Colonic mucosa (tissue), 4 donors: ENCODE measurements at regions not wholly inside any gene's neighbourhood (a gene's known extent, or its start where the extent isn't known, plus 50 kb on each side); places are given as distances from the start of the nearest gene placed in this dataset.

Source experiments
- DNase-seq: peaks from one replicate; pipeline ENCODE4 v3.0.0-alpha.2; 2020
- H3K27ac ChIP-seq: fragments of 200-600 bp; one replicate; pipeline ENCODE4 v1.8.0; 2021
- H3K27me3 ChIP-seq: fragments of 200-600 bp; one replicate; pipeline ENCODE4 v1.8.0; 2021
- H3K36me3 ChIP-seq: fragments of 200-600 bp; one replicate; pipeline ENCODE4 v1.8.0; 2021
- H3K4me1 ChIP-seq: fragments of 200-600 bp; one replicate; pipeline ENCODE4 v1.8.0; 2021; ENCODE audit warnings: mild to moderate bottlenecking
- H3K4me3 ChIP-seq: fragments of 200-600 bp; one replicate; pipeline ENCODE4 v1.8.0; 2021
- H3K9ac ChIP-seq, 2 donors: one replicate each; pipeline ENCODE4 v1.7.0; 2013; ENCODE audit warnings: control low read depth in 2 of 2, low read depth in 2 of 2, low read length in 2 of 2
- H3K9me3 ChIP-seq: fragments of 200-600 bp; one replicate; pipeline ENCODE4 v1.8.0; 2021
- CTCF ChIP-seq: fragments of 200-600 bp; IDR thresholded peaks from one replicate; pipeline ENCODE4 v1.8.0; 2022; ENCODE audit warnings: antibody characterized with exemption, mild to moderate bottlenecking
- intact Hi-C: fragments of 100-400 bp; cut with DNase I; formaldehyde crosslinking; loops from one replicate; pipeline ENCODE4 v1.14.1; 2022
- donor health status: healthy.
- donor health status: DM: no; HTN: no; CAD: no.
- donor health status: DM: no; HTN: no; CAD: no.

- TF ChIP-seq CTCF = no peak
- H3K36me3 ChIP-seq = no peaks in the 10 kb centered on the region
- H3K27ac ChIP-seq = no peak overlapping the region
- no peaks in the 10 kb centered on the region for H3K4me1 ChIP-seq
- H3K9me3 ChIP-seq = no peaks in the 10 kb centered on the region
- no peak overlapping the region for H3K9ac ChIP-seq
- intact Hi-C loops = no loop called here
- H3K4me3 ChIP-seq = no peak overlapping the region
- DNase-seq = no peak
- no peaks in the 10 kb centered on the region for H3K27me3 ChIP-seq
Observed at GRCh38 chr14:49051328-49052060, 534.7 kb downstream of the RPS29 start.

- no peaks in the 10 kb centered on the region for H3K4me1 ChIP-seq
- H3K36me3 ChIP-seq = no peaks in the 10 kb centered on the region
- no peak for DNase-seq
- intact Hi-C loops = no loop called here
- no peak for TF ChIP-seq CTCF
- no peak overlapping the region for H3K9ac ChIP-seq
- H3K27me3 ChIP-seq = no peaks in the 10 kb centered on the region
- no peak overlapping the region for H3K4me3 ChIP-seq
- no peaks in the 10 kb centered on the region for H3K9me3 ChIP-seq
- H3K27ac ChIP-seq = no peak overlapping the region
Observed at GRCh38 chr14:49050822-49051221, 535.4 kb downstream of the RPS29 start.

- H3K4me1 ChIP-seq = no peaks in the 10 kb centered on the region
- H3K36me3 ChIP-seq = no peaks in the 10 kb centered on the region
- H3K9ac ChIP-seq = no peak overlapping the region
- intact Hi-C loops = no loop called here
- H3K9me3 ChIP-seq = no peaks in the 10 kb centered on the region
- H3K27ac ChIP-seq = no peak overlapping the region
- no peaks in the 10 kb centered on the region for H3K27me3 ChIP-seq
- H3K4me3 ChIP-seq = no peak overlapping the region
- DNase-seq = no peak
- no peak for TF ChIP-seq CTCF
Observed at GRCh38 chr14:49049711-49050110, 536.5 kb downstream of the RPS29 start.

GRCh38 chr14:49044981-49045380, 541.2 kb downstream of the RPS29 start:
- TF ChIP-seq CTCF = no peak
- Histone ChIP-seq H3K9me3 (no peaks in the 10 kb centered on the region), H3K4me1 (no peaks in the 10 kb centered on the region), H3K4me3 (no peak overlapping the region), H3K27me3 (no peaks in the 10 kb centered on the region), H3K9ac (no peak overlapping the region), H3K36me3 (no peaks in the 10 kb centered on the region), H3K27ac (no peak overlapping the region)
- no peak for DNase-seq
- intact Hi-C loops = no loop called here

GRCh38 chr14:49036984-49037516, 549.1 kb downstream of the RPS29 start:
- no peak overlapping the region for H3K4me3 ChIP-seq
- H3K4me1 ChIP-seq = no peaks in the 10 kb centered on the region
- H3K36me3 ChIP-seq = no peaks in the 10 kb centered on the region
- H3K9me3 ChIP-seq = no peaks in the 10 kb centered on the region
- no peaks in the 10 kb centered on the region for H3K27me3 ChIP-seq
- H3K27ac ChIP-seq = no peak overlapping the region
- intact Hi-C loops = no loop called here
- TF ChIP-seq CTCF = no peak
- DNase-seq = no peak
- H3K9ac ChIP-seq = no peak overlapping the region
